Left renal pelvis (tissue), 4 donors: ENCODE measurements at regions not wholly inside any gene's neighbourhood (a gene's known extent, or its start where the extent isn't known, plus 50 kb on each side); places are given as distances from the start of the nearest gene placed in this dataset.
"Not testable (repeated sequence)": the region's sequence is repeated elsewhere in the genome, so short reads cannot be mapped to it uniquely, and the experiment has no call there.

Experiments
- DNase-seq, 4 donors: peaks; one replicate each; pipeline ENCODE4 v3.0.0-alpha.2; 2013; ENCODE audit warnings: low read depth in 4 of 4, low spot score in 3 of 4

DNA sequence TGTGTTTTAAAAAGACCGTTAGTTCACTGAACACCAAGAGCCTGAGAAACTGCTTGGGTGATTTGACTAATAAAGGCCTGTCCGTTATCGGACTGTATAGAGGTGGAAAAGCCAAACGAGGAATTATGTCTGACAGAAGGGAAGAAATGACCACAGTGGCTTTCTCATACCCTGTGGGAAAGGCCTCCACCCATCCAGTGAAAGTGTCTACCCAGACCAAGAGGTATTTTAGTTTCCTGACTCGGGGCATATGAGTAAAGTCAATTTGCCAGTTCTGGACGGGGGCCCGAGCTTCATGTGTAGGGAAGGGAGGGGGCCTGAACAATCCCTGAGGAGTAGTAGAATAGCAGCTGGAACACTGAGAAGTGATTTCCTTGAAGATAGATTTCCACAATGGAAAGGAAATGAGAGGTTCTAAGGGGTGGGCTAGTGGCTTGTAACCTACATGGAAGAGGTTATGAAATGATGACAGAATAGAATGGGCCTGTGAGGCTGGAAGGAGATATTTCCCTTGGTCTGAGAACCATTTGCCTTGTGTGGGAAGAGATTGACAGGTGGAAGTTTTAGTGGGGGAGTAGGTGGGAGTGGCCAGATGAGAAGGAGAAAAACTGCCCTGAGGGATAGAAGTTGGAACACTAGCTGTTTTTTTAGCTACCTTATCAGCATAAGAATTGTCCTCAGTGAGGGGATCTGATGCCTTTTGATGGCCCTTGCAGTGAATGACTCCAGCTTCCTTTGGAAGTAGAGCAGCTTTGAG, 106.4 kb upstream of the PPM1J start:
- DNase-seq, result not testable (repeated sequence)

DNA sequence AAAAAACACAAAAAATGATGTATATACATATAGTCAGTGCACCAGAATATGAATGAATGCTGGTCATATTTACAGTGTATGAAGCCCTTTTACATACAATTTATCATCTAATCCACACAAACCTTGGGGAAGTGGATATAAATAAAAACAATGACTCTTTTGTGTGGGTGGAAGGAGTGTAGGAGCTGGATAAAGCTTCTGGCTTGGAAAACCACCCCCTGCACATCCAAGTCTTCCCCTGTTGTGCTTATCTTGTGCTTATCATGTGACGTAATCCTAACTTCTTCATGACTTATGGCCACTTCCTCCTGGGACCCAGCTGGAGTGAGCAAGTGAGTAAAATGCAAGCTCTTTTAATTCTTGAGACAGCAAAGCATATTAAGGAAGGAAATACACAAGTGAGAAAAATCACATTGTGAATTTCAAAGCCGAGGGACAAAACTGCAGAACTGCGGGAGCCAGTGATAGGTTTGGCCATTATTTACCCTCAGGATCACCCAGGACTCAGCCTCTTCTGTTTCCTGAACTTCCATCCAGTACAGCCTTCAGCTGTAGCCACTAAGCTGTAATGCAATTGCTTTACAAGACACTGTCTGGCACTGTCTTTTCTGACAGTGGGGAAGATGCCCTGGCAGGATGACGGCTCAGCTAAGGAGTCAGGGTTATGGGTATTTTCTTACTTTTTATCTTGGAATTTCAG, 104.0 kb upstream of the PPM1J start:
- no peak for DNase-seq

DNA sequence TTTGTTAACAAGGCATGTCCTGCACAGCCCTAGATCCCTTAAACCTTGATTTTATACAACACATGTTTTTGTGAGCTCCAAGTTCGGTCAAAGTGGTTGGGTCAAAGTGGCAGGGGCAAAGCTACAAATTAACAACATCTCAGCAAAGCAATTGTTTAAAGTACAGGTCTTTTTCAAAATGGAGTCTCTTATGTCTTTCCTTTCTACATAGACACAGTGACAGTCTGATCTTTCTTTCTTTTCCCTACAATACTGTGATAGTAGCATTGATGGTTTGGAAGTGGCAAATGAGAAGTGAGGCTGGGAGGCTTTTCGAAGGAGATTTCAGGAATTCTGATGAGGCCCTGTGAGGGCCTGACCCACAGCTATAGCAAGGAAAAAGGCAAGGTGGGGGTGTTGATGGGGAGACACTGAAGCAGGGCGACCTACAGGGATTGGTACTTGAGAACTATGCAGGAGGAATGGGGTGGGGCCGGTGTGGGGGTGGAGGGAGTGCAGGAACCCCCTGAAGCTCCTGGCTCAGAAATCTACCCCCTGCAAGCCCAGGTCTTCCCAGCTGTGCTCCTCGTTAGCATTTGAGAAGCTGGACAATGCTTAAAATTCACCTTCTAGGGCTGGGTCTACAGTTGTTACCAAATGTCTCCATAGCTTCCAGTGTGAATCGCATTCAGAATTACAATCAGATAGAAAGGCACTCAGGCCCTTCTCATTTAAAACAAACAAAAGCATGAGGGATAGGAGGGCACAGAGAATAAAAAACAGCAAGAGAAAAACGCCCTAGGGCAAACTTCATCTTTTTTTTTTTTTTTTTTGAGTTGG, 102.6 kb upstream of the PPM1J start:
- no peak for DNase-seq

DNA sequence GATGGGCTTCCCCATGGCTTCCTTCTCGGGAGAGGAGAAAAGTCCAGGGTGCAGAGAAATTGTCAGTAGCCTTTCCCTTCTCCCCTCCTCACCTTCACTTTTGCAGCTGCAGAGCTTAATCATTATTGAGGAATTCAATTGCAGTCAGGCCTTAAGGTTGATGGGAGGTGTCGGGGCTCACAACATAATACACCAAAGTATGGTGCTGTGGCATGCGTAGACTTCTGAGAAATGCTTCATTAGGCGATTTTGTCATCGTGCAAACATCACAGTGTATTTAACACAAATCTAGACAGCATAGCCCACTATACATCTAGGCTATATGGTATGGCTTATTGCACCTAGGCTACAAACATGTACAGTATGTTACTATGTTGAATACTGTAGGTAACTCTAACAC, 100.2 kb upstream of the PPM1J start:
- no peak for DNase-seq

DNA sequence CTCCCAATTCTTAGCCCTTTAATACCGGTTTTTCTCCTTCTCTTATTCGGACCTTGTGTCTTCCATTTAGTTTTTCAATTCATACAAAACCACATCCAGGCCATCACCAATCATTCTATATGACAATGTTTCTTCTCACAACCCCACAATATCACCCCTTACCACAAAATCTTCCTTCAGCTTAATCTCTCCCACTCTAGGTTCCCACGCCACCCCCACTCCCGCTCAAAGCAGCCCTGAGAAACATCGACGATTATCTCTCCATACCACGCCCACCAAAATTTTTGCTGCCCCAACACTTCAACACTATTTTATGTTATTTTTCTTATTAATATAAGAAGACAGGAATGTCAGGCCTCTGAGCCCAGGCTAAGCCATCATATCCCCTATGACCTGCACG, 99.5 kb upstream of the PPM1J start:
- DNase-seq, result not testable (repeated sequence)

DNA sequence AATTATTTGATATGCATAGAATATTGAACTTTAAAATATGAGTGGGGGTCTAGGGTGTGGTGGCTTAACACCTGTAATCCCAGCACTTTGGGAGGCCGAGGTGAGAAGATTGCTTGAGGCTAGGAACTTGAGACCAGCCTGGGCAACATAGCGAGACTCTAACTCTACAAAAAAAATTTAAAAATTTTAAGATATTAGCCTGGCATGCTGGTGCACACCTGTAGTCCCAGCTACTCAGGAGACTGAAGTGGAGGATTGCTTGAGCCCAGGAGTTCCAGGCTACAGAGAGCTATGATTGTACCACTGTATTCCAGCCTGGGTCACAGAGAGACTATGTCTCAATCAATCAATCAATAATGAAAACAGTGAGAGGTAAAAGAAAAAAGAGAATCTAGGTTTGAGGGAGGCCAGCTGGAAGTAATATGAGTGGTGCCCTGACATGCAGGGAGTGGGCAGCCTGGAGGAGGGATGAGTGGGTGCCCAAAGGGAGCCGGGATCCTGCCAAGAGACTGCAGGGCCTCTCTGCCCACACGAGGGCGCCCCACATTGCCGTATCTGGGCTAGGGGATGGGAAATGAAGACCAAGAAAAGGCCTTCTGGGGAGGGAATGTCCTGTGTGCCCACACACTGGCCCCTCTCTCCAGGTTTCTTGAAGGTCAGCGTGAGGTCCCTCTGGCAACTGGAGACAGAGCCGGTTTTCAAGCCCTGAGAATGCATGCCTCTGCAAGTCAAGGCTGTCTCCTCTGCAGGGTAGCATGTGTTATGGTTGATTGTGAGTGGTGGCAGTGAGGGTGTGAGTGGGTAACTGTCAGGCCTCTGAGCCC, 93.9 kb upstream of the PPM1J start:
- peak in 1 of 4 donors; percentile 32 for DNase-seq

DNA sequence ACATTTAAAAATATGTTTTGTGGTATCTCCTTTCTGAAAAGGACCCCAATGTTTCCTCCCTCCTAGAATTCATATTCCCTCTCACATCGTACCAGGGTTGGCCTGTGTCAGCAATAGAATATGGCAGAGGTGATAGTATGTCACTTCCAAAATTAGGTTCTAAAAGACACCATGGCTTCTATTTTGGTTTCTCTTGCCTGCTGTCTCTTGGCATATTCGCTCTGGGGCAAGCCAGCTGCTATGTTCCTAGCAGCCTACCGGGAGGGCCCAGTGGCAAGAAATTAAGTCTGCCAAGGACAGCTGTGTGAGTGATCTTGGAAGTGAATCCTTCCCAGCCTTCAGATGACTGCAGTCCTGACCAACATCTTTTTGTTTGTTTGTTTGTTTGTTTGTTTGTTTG, 92.9 kb upstream of the PPM1J start:
- DNase-seq, result no peak

DNA sequence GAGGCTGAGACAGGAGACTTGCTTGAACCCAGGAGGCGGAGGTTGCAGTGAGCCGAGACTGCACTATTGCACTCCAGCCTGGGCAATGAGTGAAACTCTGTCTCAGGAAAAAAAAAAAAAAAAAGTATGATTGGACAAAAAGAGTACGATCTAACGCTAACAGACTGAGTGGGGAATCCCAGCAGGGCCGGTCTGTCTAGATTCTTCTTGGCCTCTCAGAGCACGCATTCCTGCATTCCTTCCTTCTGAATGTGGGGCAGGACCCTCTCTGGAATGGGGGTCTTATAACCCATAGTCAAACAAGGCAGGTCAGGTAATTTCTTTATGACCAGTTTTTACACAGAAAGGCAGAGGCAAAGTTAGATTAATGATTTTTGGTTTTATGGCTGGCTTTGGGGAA, 92.0 kb upstream of the PPM1J start:
- DNase-seq, result no peak

DNA sequence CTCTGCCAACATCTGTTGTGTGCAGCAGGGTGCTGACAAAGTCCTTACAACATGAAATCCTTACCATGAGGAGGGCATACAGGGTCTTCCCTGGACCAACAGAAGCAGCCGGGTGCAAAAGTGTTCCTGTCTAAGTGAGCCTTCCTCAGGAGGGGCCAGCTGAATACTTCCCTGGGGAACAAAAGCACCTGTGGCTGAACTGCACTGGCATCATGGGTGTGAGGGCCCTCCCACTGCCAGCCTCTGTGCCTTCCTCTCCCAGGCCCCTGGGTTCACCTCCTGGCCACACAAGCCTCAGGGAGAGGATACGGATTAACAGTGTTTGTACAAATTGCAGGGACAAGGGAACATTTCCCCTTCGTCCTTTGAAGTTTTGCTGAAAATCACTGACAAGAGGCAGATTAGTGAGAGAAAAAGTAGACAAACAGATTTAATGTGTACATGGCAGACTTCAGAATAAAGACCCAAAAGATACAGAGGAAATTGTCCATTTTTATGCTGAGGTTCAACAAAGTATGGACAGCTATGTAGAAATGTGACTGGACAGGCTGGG, 91.0 kb upstream of the PPM1J start:
- no peak for DNase-seq

DNA sequence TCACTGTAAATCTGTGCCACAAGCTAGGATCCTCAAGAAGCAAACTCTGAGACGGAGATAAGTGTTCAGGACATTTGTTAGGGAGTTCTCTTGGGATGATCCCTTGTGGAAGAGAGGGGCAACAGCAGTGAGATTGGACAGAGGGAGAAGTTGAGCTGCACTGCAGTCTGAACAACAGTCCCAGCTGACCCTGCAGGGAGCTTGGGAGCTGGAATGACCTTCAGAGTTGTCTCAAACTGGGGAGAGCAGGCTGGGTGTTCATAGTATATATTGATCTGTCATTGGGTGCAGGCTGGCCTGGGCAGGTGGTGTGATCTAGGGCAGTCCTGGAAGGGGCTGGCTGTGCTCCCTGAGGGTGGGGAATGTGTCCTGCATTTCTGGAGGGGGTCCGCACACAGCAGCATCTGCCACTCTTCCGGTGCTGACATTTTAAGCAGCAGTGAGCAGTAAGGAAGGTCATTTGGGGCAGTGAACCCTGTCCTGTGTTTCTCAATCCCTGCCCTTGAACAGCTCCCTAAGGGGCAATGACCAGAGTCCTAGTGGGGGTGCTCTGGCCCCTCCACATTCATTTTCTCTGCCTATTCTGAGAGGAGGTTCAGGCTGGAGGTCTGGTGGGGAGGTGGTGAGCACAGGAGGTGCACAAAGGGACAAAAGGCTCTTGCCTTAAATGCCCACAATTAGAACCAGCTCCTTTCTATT, 90.2 kb upstream of the PPM1J start:
- no peak for DNase-seq

DNA sequence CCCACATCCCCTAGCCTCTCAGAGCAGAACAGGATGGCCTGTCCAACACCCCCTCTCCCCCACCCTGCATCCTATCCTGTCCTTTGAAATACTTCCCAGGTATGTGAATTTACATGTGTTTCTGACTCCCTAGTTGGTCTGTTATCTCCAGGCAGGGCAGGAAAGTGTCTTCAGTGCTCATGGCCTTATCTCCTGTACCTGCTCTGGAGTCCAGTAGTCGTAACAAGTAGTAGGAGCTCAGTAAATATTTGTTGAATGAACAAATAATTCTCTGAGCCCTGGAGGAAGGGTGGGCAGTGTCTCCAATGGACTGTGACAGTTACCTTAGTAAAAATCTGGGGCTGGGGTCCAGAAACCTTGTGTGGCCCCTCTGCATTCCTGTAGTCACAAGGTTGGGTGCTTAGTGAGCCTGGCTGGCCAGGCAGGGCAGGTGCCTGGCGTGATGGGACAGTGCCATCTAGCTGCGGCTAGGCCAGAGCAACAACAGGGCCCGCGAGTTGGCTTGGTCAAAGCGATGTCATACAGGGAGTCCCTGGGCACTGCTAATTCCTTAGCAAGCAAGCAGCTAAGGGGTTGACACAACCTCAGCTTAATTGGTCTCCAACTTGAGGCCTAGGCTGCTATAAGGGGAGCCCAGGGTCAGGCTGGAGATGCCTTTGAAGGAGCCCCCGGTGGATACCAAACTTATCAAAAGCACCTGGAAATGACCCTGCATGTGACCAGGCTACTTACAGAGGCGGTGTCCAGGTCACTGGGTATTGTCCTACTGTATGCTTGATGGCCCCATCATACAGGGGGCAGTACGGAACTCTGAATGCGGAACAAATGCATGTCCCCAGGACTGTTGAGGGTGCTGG, 89.0 kb upstream of the PPM1J start:
- DNase-seq, result peak in 3 of 4 donors; percentile 42 to 52 (median 49)

DNA sequence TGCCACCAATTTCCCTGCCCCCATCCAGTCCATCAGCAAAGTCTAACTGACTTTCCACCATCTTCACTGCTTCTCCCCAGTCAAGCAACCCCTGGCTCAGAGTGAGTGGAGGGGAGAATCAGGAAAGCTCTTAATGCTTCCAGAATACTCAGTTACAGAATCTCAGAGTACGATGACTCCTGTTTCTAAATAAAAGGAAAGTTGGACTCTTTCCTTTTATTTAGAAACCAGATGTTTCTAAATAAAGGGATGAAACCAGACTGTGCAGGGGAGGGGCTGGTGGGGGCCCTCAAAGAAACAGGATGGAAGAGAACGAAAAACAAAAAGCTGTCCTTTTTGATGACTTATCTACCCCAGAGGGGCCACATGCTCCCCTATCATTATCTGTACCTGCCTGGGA, 85.2 kb upstream of the PPM1J start:
- no peak for DNase-seq

DNA sequence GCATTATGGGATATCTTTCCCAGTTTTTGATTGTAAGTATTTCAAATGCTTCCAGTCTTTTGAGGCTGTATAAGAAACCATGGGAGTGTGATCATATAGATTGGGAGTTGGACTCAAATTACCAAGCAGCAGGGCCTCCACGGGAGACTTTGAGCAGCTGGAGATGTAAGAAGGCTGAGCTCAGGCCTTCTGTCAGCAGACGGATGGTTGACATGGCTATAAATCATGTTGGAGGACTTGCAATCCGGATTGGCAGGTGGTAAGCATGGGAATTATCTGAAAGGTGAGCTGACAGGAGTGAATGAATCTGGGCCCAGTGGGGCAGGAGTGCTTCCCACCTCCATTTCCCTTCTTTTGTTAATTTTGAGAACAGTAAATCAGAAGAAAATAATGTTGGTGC, 83.2 kb upstream of the PPM1J start:
- DNase-seq, result no peak

DNA sequence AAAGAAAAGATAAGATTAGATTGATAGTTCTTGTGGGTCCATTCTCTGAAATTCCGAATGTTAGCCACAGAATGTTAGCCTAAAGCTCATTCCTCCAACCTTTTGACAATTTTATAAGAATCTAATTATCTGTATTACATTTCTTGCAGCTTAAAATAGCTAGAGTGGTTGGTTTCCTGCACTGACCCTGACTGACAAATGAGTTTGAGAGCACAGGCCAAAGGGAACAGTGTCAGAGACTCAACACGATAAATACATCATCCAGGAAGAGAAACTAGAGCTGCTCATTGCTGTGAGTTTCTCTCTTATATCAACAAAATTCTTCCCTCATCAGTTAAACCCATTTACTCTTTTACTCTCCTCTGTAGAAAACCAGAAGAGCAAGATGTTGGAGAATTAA, 82.1 kb upstream of the PPM1J start:
- DNase-seq, result no peak

DNA sequence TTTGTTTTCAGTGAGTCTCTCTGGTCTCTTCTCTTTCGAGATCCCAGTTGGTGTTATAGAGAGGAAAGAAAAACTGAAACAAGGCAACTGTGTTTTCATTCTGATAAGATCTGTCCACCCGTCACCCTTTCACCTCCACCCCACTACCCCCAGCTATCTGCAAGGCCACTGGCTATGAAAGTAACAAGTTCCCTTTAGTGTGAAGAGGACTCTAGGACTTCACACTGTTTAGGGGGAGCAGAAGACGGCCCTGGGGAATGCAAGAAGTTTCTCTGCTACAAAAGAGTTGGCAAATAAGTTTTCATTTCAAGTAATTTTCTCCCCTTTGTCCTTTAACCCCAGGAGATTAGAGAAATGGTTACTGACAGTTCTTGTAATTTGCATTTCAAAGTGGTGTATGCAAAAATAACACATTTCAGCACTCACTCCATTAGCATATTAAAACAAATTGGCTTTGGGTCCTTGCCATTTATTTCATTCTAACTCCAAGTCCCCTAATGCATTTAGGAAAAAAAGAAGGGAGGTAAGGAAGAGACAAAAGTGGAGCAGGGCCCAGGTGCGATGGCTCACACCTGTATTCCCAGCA, 79.6 kb upstream of the PPM1J start:
- no peak for DNase-seq

DNA sequence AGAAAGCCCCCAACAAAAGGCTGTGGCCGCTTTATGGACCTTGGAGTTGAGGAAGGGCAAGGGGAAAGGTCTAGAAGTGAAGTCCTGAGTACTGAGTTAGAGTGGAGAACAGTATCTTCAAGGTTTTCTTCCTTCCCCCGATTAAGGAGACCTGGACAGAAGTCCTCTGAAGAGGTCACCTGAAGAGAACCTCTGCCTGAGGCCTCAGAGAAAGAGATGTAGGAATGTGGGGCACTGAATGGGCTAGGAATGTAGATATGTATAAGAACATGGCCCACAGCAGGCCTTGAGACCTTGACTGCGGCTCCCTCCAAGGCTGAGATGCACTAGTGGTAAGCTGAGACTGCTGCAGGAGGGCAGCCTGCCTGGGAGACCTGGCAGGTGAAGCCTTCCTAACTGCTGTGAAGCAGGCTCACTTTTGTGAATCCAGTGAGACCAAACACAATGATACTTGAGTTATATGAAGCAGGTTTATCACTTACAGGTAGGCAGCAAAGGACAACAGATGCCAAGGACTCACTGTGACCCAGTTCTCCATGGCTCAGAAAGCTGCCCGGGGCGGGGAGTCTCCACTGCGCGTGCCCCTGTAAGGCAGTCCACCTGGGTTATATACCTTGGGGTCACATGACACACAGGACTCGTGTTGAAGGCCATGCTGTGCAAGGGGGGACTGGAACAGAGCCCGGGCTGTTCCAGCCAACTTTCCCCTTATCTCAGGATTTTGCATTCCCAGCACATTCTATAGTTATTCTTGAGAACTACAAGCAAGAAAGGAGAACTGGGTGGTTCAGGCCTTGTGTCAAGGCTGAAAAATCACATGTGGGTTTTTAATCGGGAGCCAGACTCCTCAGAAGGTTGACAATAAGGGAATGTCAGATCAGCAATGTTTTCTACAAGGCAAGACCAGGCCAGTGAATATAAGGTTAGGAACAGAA, 78.8 kb upstream of the PPM1J start:
- no peak for DNase-seq

DNA sequence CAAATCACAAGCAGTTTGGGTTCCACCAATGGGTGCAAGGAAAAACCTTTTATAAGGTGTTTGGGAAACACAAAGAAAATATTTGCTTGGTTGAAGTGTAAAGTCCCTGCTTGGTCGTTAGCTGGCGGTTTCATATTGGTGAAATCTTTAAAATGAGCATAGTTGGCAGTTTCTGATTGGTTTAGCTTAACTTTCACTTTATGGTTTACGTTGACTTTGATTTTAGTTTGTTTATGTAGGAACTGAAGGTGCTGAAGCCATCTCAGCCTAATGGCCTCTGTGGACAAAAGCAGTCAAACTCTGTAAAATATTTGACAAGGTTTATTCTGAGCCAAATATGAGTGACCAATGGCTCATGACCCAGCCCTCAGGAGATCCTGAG, 76.6 kb upstream of the PPM1J start:
- no peak for DNase-seq
